Activated T-cell treated with anti-CD3 and anti-CD28 coated beads for 1 hour (primary cell): ENCODE measurements at regions not wholly inside any gene's neighbourhood (a gene's known extent, or its start where the extent isn't known, plus 50 kb on each side); places are given as distances from the start of the nearest gene placed in this dataset.

ENCODE experiments used
- DNase-seq: peaks from one replicate; pipeline ENCODE4 v3.0.0-alpha.2; 2020; ENCODE audit warnings: low read depth

- no peak for DNase-seq
These were observed 298.9 kb downstream of the SHOX2 start for GRCh38 chr3:157807280-157807679.

GRCh38 chr3:157805538-157805937, 300.7 kb downstream of the SHOX2 start:
- no peak for DNase-seq

- DNase-seq, result no peak
These were observed 291.6 kb upstream of the VEPH1 start for GRCh38 chr3:157794771-157795170.

- no peak for DNase-seq
These were observed 290.5 kb upstream of the VEPH1 start for GRCh38 chr3:157793745-157794144.

- no peak for DNase-seq
These were observed 285.9 kb upstream of the VEPH1 start for GRCh38 chr3:157789162-157789561.

GRCh38 chr3:157786618-157787017, 283.4 kb upstream of the VEPH1 start:
- DNase-seq, result no peak

GRCh38 chr3:157786211-157786610, 283.0 kb upstream of the VEPH1 start:
- DNase-seq, result no peak

GRCh38 chr3:157785102-157785826, 282.0 kb upstream of the VEPH1 start:
- DNase-seq, result no peak

- DNase-seq, result no peak
These were observed 279.0 kb upstream of the VEPH1 start for GRCh38 chr3:157782236-157782635.

GRCh38 chr3:157776861-157777260, 273.6 kb upstream of the VEPH1 start:
- no peak for DNase-seq

GRCh38 chr3:157775446-157775845, 272.2 kb upstream of the VEPH1 start:
- DNase-seq, result no peak

- no peak for DNase-seq
These were observed 266.2 kb upstream of the VEPH1 start for GRCh38 chr3:157769378-157769777.

GRCh38 chr3:157767607-157768006, 264.4 kb upstream of the VEPH1 start:
- no peak for DNase-seq

GRCh38 chr3:157763644-157764043, 260.4 kb upstream of the VEPH1 start:
- DNase-seq, result no peak

- no peak for DNase-seq
These were observed 256.1 kb upstream of the VEPH1 start for GRCh38 chr3:157759311-157759710.

GRCh38 chr3:157755233-157755632, 252.0 kb upstream of the VEPH1 start:
- DNase-seq, result no peak

- DNase-seq, result no peak
These were observed 251.2 kb upstream of the VEPH1 start for GRCh38 chr3:157754451-157754850.

- DNase-seq, result no peak
These were observed 250.5 kb upstream of the VEPH1 start for GRCh38 chr3:157753787-157754136.

- DNase-seq, result no peak
These were observed 250.0 kb upstream of the VEPH1 start for GRCh38 chr3:157752956-157753786.

- no peak for DNase-seq
These were observed 249.3 kb upstream of the VEPH1 start for GRCh38 chr3:157752554-157752953.

- DNase-seq, result no peak
These were observed 248.2 kb upstream of the VEPH1 start for GRCh38 chr3:157751386-157751785.

- no peak for DNase-seq
These were observed 243.2 kb upstream of the VEPH1 start for GRCh38 chr3:157746391-157746790.

GRCh38 chr3:157741607-157742006, 238.4 kb upstream of the VEPH1 start:
- no peak for DNase-seq

- DNase-seq, result no peak
These were observed 235.2 kb upstream of the VEPH1 start for GRCh38 chr3:157738441-157738840.
